Esophagus muscularis mucosa (tissue), 4 donors: ENCODE measurements at regions not wholly inside any gene's neighbourhood (a gene's known extent, or its start where the extent isn't known, plus 50 kb on each side); places are given as distances from the start of the nearest gene placed in this dataset.

ENCODE experiments used
- EP300 ChIP-seq: sonication (generic); formaldehyde crosslinking; IDR thresholded peaks from one replicate; pipeline ENCODE4 v1.6.1; 2017; ENCODE audit warnings: antibody characterized with exemption
- POLR2A ChIP-seq: fragments of 450-650 bp; IDR thresholded peaks from one replicate; pipeline ENCODE4 v1.6.1; 2017; ENCODE audit warnings: antibody characterized with exemption, moderate library complexity, mild to moderate bottlenecking, low read depth
- TF ChIP-seq, protein P1 (sequence below), 3 experiments: fragments of 200-600 bp in 2 of 3; fragments of 450-650 bp in 1 of 3; sonication (generic) in 2 of 3; IDR thresholded peaks; one replicate each; pipeline ENCODE4 v1.5.1; 2017 to 2019; ENCODE audit warnings: antibody characterized with exemption in 3 of 3, mild to moderate bottlenecking in 2 of 3, moderate library complexity in 1 of 3

DNA sequence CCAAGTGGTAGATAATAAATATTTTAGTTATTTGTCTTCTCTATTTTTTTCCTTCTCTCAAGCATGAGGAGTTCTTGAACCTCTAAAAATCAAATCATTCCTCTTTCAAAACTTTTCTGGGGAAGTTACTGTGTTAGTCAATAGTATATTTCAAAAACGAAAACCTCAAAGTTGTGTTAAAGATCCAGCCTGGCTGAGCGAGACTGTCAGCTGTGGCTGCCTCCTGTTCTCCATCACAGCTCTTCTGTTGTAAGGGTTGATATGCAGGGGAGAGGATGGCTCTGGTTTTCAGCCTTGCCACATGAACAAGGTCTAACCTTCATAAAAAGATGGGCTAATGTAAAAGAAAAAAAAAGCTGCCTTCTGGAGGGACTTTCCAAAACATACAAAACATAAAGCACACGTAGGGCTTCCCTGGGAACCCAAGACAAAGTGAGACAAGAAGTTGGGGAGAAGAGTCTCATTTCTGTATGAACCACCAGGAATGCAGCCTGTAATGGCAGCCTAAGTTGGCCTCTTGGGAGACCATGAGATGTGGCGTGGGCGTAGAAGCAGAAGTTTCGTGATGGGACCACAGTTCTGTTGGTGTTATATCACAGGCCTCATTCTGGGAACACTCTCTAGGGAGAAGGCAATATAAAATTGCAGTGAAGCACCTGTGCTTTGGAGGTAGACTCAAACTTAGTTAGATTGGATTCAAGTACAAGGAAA is 77.9 kb upstream of the FHIP2A start:
- TF ChIP-seq EP300 (no peak), POLR2A (no peak)
- TF ChIP-seq, protein P1, sequence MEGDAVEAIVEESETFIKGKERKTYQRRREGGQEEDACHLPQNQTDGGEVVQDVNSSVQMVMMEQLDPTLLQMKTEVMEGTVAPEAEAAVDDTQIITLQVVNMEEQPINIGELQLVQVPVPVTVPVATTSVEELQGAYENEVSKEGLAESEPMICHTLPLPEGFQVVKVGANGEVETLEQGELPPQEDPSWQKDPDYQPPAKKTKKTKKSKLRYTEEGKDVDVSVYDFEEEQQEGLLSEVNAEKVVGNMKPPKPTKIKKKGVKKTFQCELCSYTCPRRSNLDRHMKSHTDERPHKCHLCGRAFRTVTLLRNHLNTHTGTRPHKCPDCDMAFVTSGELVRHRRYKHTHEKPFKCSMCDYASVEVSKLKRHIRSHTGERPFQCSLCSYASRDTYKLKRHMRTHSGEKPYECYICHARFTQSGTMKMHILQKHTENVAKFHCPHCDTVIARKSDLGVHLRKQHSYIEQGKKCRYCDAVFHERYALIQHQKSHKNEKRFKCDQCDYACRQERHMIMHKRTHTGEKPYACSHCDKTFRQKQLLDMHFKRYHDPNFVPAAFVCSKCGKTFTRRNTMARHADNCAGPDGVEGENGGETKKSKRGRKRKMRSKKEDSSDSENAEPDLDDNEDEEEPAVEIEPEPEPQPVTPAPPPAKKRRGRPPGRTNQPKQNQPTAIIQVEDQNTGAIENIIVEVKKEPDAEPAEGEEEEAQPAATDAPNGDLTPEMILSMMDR (IDR thresholded peaks at IDR 0.05), result no peak
